Right atrium auricular region (tissue), 2 donors: ENCODE measurements at regions not wholly inside any gene's neighbourhood (a gene's known extent, or its start where the extent isn't known, plus 50 kb on each side); places are given as distances from the start of the nearest gene placed in this dataset.

Experiments used
- DNase-seq: peaks from one replicate; pipeline ENCODE4 v3.0.0-alpha.2; 2019; ENCODE audit warnings: low spot score
- H3K27ac ChIP-seq, 2 donors: fragments of 200-600 bp; sonication (generic); 1 replicate in 1 of 2; 2 replicates in 1 of 2; pipeline ENCODE4 v1.5.1; 2016 to 2019
- H3K27me3 ChIP-seq, 2 donors: fragments of 200-600 bp; sonication (generic); one replicate each; pipeline versions ENCODE4 v1.5.1 to v1.6.0; 2017 to 2019
- H3K36me3 ChIP-seq: fragments of 200-600 bp; sonication (generic); one replicate; pipeline ENCODE4 v1.5.1; 2016
- H3K4me1 ChIP-seq, 2 donors: fragments of 200-600 bp; sonication (generic); one replicate each; pipeline versions ENCODE4 v1.5.1 to v1.6.0; 2017 to 2019
- H3K4me3 ChIP-seq, 2 donors: fragments of 200-600 bp; sonication (generic); 1 replicate in 1 of 2; 2 replicates in 1 of 2; pipeline ENCODE4 v1.5.1; 2017 to 2019; ENCODE audit warnings: mild to moderate bottlenecking in 1 of 2, moderate library complexity in 1 of 2
- H3K9me3 ChIP-seq, 2 donors: fragments of 200-600 bp; sonication (generic); one replicate each; pipeline ENCODE4 v1.5.1; 2019
- CTCF ChIP-seq, 2 donors: fragments of 200-600 bp; sonication (generic); IDR thresholded peaks; one replicate each; pipeline ENCODE4 v1.5.1; 2019; ENCODE audit warnings: antibody characterized with exemption in 2 of 2

GRCh38 chr7:156307193-156307592 is 333.4 kb upstream of the RNF32 start:
- Histone ChIP-seq H3K4me1 (no peaks in the 10 kb centered on the region), H3K4me3 (no peak overlapping the region), H3K36me3 (no peaks in the 10 kb centered on the region), H3K9me3 (no peaks in the 10 kb centered on the region), H3K27ac (no peak overlapping the region), H3K27me3 (no peaks in the 10 kb centered on the region)
- DNase-seq, result no peak
- TF ChIP-seq CTCF (IDR thresholded peaks at IDR 0.05), result no peak

- no peak overlapping the region for H3K27ac ChIP-seq
- no peaks in the 10 kb centered on the region for H3K27me3 ChIP-seq
- H3K4me1 ChIP-seq, result no peaks in the 10 kb centered on the region
- H3K4me3 ChIP-seq, result no peak overlapping the region
- no peak for DNase-seq
- TF ChIP-seq CTCF (IDR thresholded peaks at IDR 0.05), result no peak
- no peaks in the 10 kb centered on the region for H3K36me3 ChIP-seq
- peaks cover 0 to 9% of the 10 kb centered on the region in 2 donors for H3K9me3 ChIP-seq
Observed at GRCh38 chr7:156305351-156305750, 335.2 kb upstream of the RNF32 start.

GRCh38 chr7:156282816-156283215 is 357.8 kb upstream of the RNF32 start:
- no peak for DNase-seq
- H3K4me1 ChIP-seq, result no peaks in the 10 kb centered on the region
- no peak for TF ChIP-seq CTCF (IDR thresholded peaks at IDR 0.05)
- no peak overlapping the region for H3K27ac ChIP-seq
- no peak overlapping the region for H3K4me3 ChIP-seq
- H3K27me3 ChIP-seq, result no peaks in the 10 kb centered on the region
- no peaks in the 10 kb centered on the region for H3K36me3 ChIP-seq
- H3K9me3 ChIP-seq, result peaks cover 0 to 18% of the 10 kb centered on the region in 2 donors

- TF ChIP-seq CTCF (IDR thresholded peaks at IDR 0.05), result no peak
- Histone ChIP-seq H3K27ac (no peak overlapping the region), H3K9me3 (peaks cover 0 to 18% of the 10 kb centered on the region in 2 donors), H3K27me3 (no peaks in the 10 kb centered on the region), H3K36me3 (no peaks in the 10 kb centered on the region), H3K4me1 (no peaks in the 10 kb centered on the region), H3K4me3 (no peak overlapping the region)
- no peak for DNase-seq
Observed at GRCh38 chr7:156279635-156280034, 360.9 kb upstream of the RNF32 start.

DNA sequence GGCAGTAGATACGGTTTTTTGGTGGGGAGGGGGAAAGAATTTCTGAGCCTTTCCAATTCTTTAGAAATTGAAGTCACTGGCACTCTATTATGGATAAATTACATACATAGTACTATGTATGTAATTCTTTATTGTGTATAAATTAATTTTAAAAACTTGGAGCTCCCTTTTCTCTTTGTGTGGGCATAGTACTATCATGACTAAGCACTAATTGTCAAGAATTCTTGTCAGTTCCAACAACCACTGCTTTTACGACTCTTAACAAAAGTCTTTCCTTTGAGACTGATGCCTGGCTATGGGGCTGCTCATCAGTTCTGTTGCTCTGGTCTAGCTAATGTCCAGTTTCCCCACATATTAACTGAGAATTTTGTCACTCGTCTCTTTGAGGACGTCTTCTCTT is 365.3 kb upstream of the RNF32 start:
- Histone ChIP-seq H3K36me3 (no peaks in the 10 kb centered on the region), H3K4me1 (no peaks in the 10 kb centered on the region), H3K9me3 (no peaks in the 10 kb centered on the region), H3K4me3 (no peak overlapping the region), H3K27ac (no peak overlapping the region), H3K27me3 (no peaks in the 10 kb centered on the region)
- no peak for TF ChIP-seq CTCF (IDR thresholded peaks at IDR 0.05)
- no peak for DNase-seq

DNA sequence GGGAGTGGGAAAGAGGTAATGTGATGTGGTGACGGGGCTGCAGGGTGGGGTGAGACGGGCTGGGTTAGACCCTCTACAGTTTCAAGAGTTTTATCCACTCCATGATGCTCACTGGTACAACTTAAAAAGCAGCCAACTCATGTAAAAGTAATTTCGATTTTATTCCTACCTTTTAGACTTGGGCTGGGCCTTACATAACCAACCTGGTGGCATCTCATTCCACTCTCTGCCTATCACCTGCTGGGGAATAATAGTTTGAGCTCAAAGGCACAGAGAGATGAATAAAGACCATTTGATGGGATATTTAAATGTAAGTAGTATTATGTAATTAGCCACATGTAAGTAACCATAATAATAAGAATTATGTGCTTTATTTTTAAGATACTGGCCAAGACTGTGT is 366.0 kb upstream of the RNF32 start:
- Histone ChIP-seq H3K9me3 (no peaks in the 10 kb centered on the region), H3K36me3 (no peaks in the 10 kb centered on the region), H3K27me3 (no peaks in the 10 kb centered on the region), H3K27ac (no peak overlapping the region), H3K4me3 (no peak overlapping the region), H3K4me1 (no peaks in the 10 kb centered on the region)
- no peak for DNase-seq
- no peak for TF ChIP-seq CTCF (IDR thresholded peaks at IDR 0.05)
